MCF 10A (cell line): ENCODE measurements at regions not wholly inside any gene's neighbourhood (a gene's known extent, or its start where the extent isn't known, plus 50 kb on each side); places are given as distances from the start of the nearest gene placed in this dataset.
"Not testable (repeated sequence)": the region's sequence is repeated elsewhere in the genome, so short reads cannot be mapped to it uniquely, and the experiment has no call there.

Experiments
- BruUV-seq: library from RNA; stranded (reverse); fragments of 400-500 nt; replicated peaks from 2 replicates; lab custom pipeline; 2021; lab: Mats Ljungman, UMichigan
- CTCF ChIA-PET: fragments of 300-600 bp; sonication (Branson Sonifier 250); formaldehyde crosslinking; extraction: SDS; loops from one replicate; lab custom pipeline; 2021; ENCODE audit warnings: antibody characterized with exemption, inconsistent platforms; lab: Yijun Ruan, JAX
- POLR2A ChIA-PET: fragments of 300-600, 350-650 bp; sonication (Branson Sonifier 250); formaldehyde crosslinking; extraction: SDS; loops from one replicate; lab custom pipeline; 2020; ENCODE audit warnings: antibody characterized with exemption, inconsistent platforms; lab: Yijun Ruan, JAX
- DNase-seq: peaks from one replicate; pipeline ENCODE4 v3.0.0-alpha.2; 2018; ENCODE audit not compliant: unreplicated experiment
- H3K27ac Mint-ChIP-seq: one replicate; pipeline ENCODE4 v1.8.0; 2022; ENCODE audit warnings: mild to moderate bottlenecking, low read depth, mixed read lengths; ENCODE audit not compliant: unreplicated experiment
- H3K27me3 Mint-ChIP-seq: one replicate; pipeline ENCODE4 v1.8.0; 2022; ENCODE audit warnings: mixed read lengths; ENCODE audit not compliant: insufficient read depth, unreplicated experiment
- H3K36me3 Mint-ChIP-seq: one replicate; pipeline ENCODE4 v1.8.0; 2022; ENCODE audit warnings: mild to moderate bottlenecking, moderate library complexity, mixed read lengths; ENCODE audit not compliant: insufficient read depth, unreplicated experiment
- H3K4me1 Mint-ChIP-seq: one replicate; pipeline ENCODE4 v1.8.0; 2022; ENCODE audit warnings: mixed read lengths; ENCODE audit not compliant: insufficient read depth, unreplicated experiment
- H3K4me3 Mint-ChIP-seq: one replicate; pipeline ENCODE4 v1.8.0; 2022; ENCODE audit warnings: mild to moderate bottlenecking, moderate library complexity, mixed read lengths; ENCODE audit not compliant: unreplicated experiment
- H3K9me3 Mint-ChIP-seq: one replicate; pipeline ENCODE4 v1.8.0; 2022; ENCODE audit warnings: mixed read lengths; ENCODE audit not compliant: unreplicated experiment
- intact Hi-C: fragments of 100-400 bp; cut with micrococcal nuclease; formaldehyde crosslinking; loops from 2 replicates; pipeline ENCODE4 v1.14.1; 2022
- TF ChIP-seq, protein P1 (sequence below): fragments of 200-600 bp; IDR thresholded peaks from one replicate; pipeline ENCODE4 v1.8.0; 2022; ENCODE audit warnings: antibody characterized with exemption, mild to moderate bottlenecking; ENCODE audit not compliant: unreplicated experiment

DNA sequence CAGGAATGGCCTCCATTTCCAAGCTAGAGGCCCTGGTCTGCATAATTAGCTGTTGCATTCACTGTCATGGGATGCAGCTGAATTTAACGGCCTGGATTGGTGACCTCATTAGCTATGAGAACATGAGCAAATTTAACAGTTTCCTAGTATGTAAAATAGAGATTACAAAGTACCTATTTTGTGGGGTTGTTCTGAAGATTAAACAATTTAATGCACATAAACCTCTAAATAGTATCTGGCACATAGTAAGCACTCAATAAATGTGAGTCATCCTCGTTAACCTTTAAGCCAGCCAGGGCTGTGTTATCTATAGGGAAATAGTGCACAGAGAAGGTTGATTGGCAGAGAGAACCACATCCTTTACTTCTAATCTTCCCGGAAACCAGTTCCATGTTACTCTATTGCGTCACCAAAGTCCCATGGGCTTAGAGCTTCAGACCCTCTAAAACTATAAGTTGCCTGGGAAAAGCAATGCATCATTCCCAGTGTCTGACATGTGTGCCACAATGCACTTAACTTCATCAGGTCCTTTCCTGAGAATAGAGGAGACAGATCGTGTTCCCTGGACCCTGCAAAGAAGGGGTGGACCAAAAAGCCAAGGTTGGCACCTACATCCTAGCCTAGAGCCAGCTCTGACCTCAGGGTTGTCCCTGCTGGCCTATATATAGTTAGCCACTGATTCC lies 196.5 kb downstream of the LNPK start:
- TF ChIP-seq, protein P1, sequence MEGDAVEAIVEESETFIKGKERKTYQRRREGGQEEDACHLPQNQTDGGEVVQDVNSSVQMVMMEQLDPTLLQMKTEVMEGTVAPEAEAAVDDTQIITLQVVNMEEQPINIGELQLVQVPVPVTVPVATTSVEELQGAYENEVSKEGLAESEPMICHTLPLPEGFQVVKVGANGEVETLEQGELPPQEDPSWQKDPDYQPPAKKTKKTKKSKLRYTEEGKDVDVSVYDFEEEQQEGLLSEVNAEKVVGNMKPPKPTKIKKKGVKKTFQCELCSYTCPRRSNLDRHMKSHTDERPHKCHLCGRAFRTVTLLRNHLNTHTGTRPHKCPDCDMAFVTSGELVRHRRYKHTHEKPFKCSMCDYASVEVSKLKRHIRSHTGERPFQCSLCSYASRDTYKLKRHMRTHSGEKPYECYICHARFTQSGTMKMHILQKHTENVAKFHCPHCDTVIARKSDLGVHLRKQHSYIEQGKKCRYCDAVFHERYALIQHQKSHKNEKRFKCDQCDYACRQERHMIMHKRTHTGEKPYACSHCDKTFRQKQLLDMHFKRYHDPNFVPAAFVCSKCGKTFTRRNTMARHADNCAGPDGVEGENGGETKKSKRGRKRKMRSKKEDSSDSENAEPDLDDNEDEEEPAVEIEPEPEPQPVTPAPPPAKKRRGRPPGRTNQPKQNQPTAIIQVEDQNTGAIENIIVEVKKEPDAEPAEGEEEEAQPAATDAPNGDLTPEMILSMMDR = no peak
- H3K27ac Mint-ChIP-seq = no peak overlapping the region
- H3K27me3 Mint-ChIP-seq = peaks cover 27% of the 10 kb centered on the region
- BruUV-seq = no TSS peak
- H3K4me1 Mint-ChIP-seq = no peaks in the 10 kb centered on the region
- H3K4me3 Mint-ChIP-seq = no peak overlapping the region
- no peak for DNase-seq
- intact Hi-C loops = no loop called here
- no peaks in the 10 kb centered on the region for H3K9me3 Mint-ChIP-seq
- H3K36me3 Mint-ChIP-seq = no peaks in the 10 kb centered on the region
- ChIA-PET CTCF (interaction anchor here (0.5 to 1.0 kb wide), 3 partner anchors 9 to 1434 kb away, joined by 3 read pairs; no protein-coding TSS in a partner anchor), POLR2A (no interaction called here)

DNA sequence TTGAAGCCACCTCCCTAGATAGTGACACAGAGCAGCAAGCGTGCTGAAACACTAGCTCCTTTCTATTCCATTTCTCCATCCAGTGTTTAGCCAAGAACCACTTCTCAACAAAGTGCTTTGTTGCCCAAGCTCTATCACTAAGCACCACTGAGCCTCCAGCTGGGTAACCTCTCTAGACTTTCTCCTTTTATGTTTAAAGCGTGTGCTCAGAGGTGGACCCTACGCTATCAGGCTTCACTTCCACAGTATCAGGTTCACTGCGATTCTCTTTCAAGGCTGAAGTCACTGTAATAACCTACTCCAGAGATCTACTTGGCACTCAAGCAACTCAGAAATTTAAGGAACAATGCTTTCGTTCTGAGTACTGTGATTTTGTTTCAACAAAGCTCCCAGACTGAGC lies 197.9 kb downstream of the LNPK start:
- intact Hi-C loops = no loop called here
- Mint-ChIP-seq H3K27me3 (peaks cover 27% of the 10 kb centered on the region), H3K36me3 (no peaks in the 10 kb centered on the region), H3K4me3 (no peak overlapping the region), H3K27ac (no peak overlapping the region), H3K4me1 (no peaks in the 10 kb centered on the region), H3K9me3 (no peaks in the 10 kb centered on the region)
- CTCF ChIA-PET = interaction anchor here (0.7 kb wide), 1 partner anchor 497 kb away, joined by 3 read pairs; no protein-coding TSS in a partner anchor
- BruUV-seq = no TSS peak
- TF ChIP-seq, protein P1 = no peak
- DNase-seq = no peak
- POLR2A ChIA-PET = interaction anchor here (0.7 kb wide), 1 partner anchor 11 kb away, joined by 3 read pairs; no protein-coding TSS in a partner anchor

DNA sequence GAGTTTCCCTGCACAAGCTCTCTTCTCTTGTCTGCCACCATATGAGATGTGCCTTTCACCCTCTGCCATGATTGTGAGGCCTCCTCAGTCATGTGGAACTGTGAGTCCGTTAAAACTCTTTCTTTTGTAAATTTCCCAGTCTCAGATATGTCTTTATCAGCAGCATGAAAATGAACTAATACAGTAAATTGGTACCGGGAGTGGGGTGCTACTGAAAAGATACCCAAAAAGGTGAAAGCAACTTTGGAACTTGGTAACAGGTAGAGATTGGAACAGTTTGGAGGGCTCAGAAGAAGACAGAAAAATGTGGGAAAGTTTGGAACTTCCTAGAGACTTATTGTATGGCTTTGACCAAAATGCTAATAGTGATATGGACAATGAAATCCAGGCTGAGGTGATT lies 205.6 kb downstream of the LNPK start:
- POLR2A ChIA-PET, H3K27ac Mint-ChIP-seq, H3K4me1 Mint-ChIP-seq, DNase-seq, H3K36me3 Mint-ChIP-seq, H3K27me3 Mint-ChIP-seq, H3K4me3 Mint-ChIP-seq, BruUV-seq, intact Hi-C loops, CTCF ChIA-PET: not testable (repeated sequence)
- H3K9me3 Mint-ChIP-seq = peaks cover 10% of the 10 kb centered on the region

DNA sequence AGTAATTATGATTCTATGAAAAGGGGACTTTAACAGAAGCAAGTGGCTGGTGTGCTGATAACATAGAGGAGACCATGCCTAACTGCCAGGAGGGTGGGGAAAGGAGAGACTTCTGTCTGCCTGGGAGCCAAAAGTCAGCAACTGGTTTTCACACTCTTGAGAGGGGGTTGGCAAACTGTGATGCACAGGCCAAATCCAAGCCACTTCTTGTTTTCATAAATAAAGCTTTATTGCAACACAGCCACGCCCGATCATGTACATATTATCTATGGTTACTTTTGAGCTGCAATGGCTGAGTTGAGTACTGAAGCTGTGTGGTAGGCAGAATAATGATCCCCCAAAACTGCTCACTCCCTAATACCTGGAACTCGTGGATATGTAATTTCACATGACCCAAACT lies 208.4 kb downstream of the LNPK start:
- no peak for DNase-seq
- Mint-ChIP-seq H3K4me3 (no peak overlapping the region), H3K4me1 (no peaks in the 10 kb centered on the region), H3K9me3 (peaks cover 10% of the 10 kb centered on the region), H3K27ac (no peak overlapping the region), H3K36me3 (no peaks in the 10 kb centered on the region), H3K27me3 (no peaks in the 10 kb centered on the region)
- BruUV-seq = no TSS peak
- TF ChIP-seq, protein P1 = no peak
- POLR2A ChIA-PET = no interaction called here
- intact Hi-C loops = no loop called here
- CTCF ChIA-PET = no interaction called here
